ENCODE measurements at regions not wholly inside any gene's neighbourhood (a gene's known extent, or its start where the extent isn't known, plus 50 kb on each side); places are given as distances from the start of the nearest gene placed in this dataset.

- no peak for DNase-seq
These were observed 103.5 kb upstream of the IRF2BP2 start for GRCh38 chr1:234713440-234713839.

GRCh38 chr1:234712891-234713305, 102.9 kb upstream of the IRF2BP2 start:
- no peak for DNase-seq

GRCh38 chr1:234710936-234711724, 101.2 kb upstream of the IRF2BP2 start:
- no peak for DNase-seq

- no peak for DNase-seq
These were observed 100.4 kb upstream of the IRF2BP2 start for GRCh38 chr1:234710381-234710780.

- peak; percentile 51 for DNase-seq
These were observed 99.7 kb upstream of the IRF2BP2 start for GRCh38 chr1:234709473-234710228.

- DNase-seq: no peak
These were observed 98.9 kb upstream of the IRF2BP2 start for GRCh38 chr1:234708700-234709395.

GRCh38 chr1:234707641-234708040, 97.7 kb upstream of the IRF2BP2 start:
- no peak for DNase-seq

- no peak for DNase-seq
These were observed 97.0 kb upstream of the IRF2BP2 start for GRCh38 chr1:234706931-234707330.

GRCh38 chr1:234706199-234706598, 96.2 kb upstream of the IRF2BP2 start:
- DNase-seq: no peak

GRCh38 chr1:234705615-234706014, 95.6 kb upstream of the IRF2BP2 start:
- no peak for DNase-seq

- DNase-seq: no peak
These were observed 94.3 kb upstream of the IRF2BP2 start for GRCh38 chr1:234704106-234704887.

- peak; percentile 85 for DNase-seq
These were observed 92.5 kb upstream of the IRF2BP2 start for GRCh38 chr1:234702342-234703000.

GRCh38 chr1:234701737-234702341, 91.9 kb upstream of the IRF2BP2 start:
- DNase-seq: no peak

- DNase-seq: peak; percentile 56
These were observed 90.1 kb upstream of the IRF2BP2 start for GRCh38 chr1:234699795-234700665.

GRCh38 chr1:234698686-234699085, 88.7 kb upstream of the IRF2BP2 start:
- peak; percentile 62 for DNase-seq

- no peak for DNase-seq
These were observed 87.8 kb upstream of the IRF2BP2 start for GRCh38 chr1:234697741-234698140.

GRCh38 chr1:234697015-234697414, 87.0 kb upstream of the IRF2BP2 start:
- DNase-seq: peak; percentile 57

- no peak for DNase-seq
These were observed 86.2 kb upstream of the IRF2BP2 start for GRCh38 chr1:234696148-234696576.

GRCh38 chr1:234694661-234695060, 84.7 kb upstream of the IRF2BP2 start:
- no peak for DNase-seq

- peak; percentile 66 for DNase-seq
These were observed 83.1 kb upstream of the IRF2BP2 start for GRCh38 chr1:234692966-234693580.

Data from tongue (tissue), 1 donor.